ENCODE measurements at regions not wholly inside any gene's neighbourhood (a gene's known extent, or its start where the extent isn't known, plus 50 kb on each side); places are given as distances from the start of the nearest gene placed in this dataset.

DNA sequence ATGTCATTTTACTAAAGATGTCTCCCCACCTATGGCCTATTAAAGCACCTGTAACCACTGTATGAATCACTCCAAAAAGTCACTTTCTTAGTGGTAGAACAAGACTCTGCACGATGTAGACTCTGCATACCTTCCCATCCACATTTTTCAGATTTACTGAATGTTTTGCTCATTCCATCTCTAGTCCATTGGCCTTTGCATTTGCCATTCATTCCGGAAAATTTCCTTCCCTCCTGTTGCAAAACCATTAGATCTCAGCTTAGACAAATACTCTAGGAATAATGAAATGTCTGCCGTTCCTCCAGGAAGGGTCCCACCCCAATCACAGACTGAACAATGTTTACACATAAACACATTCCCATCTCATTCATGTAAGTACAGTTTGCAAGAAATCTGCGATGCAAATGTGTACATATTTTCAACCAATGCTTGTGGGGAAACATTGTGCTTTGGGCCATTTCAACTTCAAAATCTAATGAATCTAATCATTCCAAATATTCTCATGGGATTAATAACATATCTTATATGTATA is 146.3 kb upstream of the XYLT1 start:
- TF ChIP-seq POLR2A (IDR thresholded peaks at IDR 0.05): no peak
- TF ChIP-seq, protein P1, sequence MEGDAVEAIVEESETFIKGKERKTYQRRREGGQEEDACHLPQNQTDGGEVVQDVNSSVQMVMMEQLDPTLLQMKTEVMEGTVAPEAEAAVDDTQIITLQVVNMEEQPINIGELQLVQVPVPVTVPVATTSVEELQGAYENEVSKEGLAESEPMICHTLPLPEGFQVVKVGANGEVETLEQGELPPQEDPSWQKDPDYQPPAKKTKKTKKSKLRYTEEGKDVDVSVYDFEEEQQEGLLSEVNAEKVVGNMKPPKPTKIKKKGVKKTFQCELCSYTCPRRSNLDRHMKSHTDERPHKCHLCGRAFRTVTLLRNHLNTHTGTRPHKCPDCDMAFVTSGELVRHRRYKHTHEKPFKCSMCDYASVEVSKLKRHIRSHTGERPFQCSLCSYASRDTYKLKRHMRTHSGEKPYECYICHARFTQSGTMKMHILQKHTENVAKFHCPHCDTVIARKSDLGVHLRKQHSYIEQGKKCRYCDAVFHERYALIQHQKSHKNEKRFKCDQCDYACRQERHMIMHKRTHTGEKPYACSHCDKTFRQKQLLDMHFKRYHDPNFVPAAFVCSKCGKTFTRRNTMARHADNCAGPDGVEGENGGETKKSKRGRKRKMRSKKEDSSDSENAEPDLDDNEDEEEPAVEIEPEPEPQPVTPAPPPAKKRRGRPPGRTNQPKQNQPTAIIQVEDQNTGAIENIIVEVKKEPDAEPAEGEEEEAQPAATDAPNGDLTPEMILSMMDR (IDR thresholded peaks at IDR 0.05): no peak
